DMS 273 (cell line): ENCODE measurements at regions not wholly inside any gene's neighbourhood (a gene's known extent, or its start where the extent isn't known, plus 50 kb on each side); places are given as distances from the start of the nearest gene placed in this dataset.
A peak's percentile ranks its signal among the peaks of the same experiment; 100 is the strongest.

Source experiments
- DNase-seq: peaks from one replicate; lab custom pipeline; 2025; ENCODE audit not compliant: unreplicated experiment; lab: John Stamatoyannopoulos, UW

- peak; percentile 57 for DNase-seq
Measured at GRCh38 chr3:5304789-5305683, 117.5 kb downstream of the EDEM1 start.

- DNase-seq = no peak
Measured at GRCh38 chr3:5305684-5305989, 118.1 kb downstream of the EDEM1 start.

- no peak for DNase-seq
Measured at GRCh38 chr3:5309171-5309570, 121.7 kb downstream of the EDEM1 start.

GRCh38 chr3:5309602-5310001, 122.1 kb downstream of the EDEM1 start:
- no peak for DNase-seq

DNA sequence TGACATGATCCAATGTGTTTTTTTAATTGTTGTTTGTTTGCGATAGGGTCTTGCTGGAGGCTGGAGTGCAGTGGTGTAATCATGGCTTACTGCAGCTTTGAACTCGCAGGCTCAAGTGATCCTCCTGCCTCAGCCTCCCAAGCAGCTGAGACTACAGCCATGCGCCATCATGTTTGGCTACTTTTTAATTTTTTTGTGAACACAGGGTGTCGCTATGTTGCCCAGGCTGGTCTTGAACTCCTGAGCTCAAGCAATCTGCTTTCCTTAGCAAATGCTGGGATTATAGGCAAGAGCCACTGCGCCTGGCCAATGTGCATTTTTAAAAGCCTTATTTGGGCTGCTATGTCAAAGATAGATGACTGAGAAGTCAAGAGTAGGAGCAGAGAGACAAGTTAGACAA, 123.0 kb downstream of the EDEM1 start:
- DNase-seq = no peak

DNA sequence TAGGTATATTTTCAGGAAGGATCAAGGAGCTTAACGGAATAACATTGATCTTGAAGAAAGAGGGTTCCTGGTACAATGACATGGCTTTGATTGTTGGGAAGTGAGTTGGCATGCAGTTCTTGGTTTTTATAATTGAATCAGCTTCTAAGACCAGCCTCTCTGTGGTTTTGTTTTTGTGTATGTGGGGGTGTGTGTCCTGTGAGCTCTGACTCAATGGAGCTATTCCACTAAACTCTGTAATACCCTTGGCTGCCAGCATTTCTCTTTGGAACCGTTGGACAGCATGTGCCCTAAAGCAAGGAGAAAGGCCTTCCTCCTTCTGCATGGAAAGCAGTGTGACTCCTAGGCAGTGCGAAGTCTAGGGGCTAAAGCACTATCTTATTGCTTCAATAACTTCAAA, 124.8 kb downstream of the EDEM1 start:
- no peak for DNase-seq

DNA sequence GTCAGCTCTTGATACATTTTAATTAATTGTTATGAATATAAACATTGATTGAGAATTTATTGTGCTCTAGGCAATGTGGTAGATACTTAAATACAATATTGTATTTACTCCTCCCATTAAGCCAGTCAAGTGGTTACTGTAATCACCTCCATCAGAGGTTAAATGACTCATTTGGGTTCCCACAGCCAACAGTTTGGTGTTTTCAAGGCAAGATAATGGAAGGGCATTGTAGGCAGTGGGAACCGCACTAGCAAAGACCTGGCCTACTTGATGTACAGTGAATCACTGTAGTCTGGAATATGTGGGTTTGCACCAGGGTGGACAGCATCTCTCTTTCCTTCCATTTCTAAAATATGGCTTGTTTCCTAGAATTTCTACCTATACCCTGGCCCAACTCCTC, 127.4 kb downstream of the EDEM1 start:
- DNase-seq = no peak

DNA sequence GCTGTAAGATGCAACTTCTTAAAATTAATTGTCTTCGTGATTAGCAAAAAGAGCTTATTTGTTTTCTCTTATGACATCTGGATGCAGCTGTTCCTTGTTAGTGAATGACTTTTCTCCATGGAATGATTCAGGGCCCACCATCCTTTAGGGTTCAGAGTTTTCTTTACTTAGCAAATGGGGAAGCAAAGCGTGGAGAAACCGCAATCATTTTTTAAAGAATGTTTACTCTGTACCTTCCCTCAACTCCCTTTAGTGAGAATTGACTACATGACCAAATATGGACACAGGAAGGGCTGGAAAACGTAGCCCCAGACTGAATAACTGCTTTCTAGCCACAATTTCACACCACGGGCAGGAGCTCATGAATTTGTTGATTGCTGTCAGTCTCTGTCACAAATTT, 130.1 kb downstream of the EDEM1 start:
- DNase-seq = no peak

GRCh38 chr3:5319454-5319853, 131.9 kb downstream of the EDEM1 start:
- DNase-seq = no peak

DNA sequence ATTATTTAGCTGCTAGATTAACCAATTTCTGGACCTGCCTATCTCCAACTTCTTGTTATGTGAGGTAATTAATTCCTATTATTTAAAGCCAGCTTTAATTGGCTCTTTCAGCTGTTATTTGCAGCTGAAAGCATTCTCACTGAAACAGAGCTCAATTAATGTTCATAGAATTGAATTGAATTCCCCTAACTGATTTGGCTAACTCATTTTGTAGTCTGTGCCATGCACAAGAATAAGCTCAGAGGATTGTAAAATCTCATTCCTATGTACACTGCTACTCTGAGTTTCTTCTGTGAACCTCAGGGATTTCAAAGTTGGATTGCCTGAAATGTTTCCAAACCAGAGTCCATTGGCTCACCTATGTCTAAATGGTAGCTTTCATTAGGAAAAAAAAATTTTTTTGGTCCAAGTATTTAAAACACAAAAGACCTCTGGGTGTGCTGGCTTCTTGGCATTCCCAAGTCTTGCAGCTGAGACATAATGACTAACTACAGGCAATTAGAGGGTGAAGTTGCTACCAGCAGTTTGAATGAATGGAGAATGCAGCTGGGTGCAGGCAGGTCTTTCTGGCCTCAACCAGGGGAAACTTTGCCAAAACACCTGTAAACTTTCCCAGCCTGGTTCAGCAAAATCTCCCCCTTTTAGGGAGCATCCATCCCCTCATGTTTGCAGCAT, 134.3 kb downstream of the EDEM1 start:
- DNase-seq = no peak

- no peak for DNase-seq
Measured at GRCh38 chr3:5324780-5325179, 137.3 kb downstream of the EDEM1 start.

DNA sequence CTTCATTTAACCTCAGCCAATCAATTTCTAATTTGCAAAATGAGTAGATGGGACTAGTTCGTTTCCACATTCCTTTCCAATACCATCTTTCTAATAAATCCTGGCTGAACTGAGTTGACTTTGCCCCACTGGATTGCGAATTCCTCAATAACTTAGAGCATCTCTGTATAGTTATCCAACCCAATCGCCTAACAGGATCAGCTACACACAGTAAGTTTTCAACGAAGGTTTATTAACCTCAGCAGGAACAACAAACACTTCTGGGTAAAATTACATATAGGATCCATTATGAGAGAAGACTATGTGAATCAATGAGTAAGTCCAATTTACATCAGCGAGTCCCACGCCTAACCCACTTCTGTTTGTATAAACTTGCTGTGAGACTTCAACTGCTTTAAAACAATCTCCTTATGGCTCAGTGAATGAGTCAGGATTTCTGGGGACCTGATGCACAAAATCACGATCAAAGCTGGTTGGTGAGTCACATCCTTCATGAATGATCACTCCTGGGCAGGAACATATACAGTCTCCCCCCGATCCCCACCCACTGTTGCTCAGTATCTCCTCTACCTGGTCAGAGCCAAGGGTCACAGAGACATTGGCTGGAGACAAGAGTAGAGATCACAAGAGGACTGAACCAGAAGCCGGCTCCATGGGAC, 142.8 kb downstream of the EDEM1 start:
- no peak for DNase-seq

GRCh38 chr3:5331567-5332269, 144.2 kb downstream of the EDEM1 start:
- DNase-seq = no peak

GRCh38 chr3:5332270-5332956, 144.9 kb downstream of the EDEM1 start:
- no peak for DNase-seq

GRCh38 chr3:5339967-5340535, 152.5 kb downstream of the EDEM1 start:
- DNase-seq = no peak

GRCh38 chr3:5341610-5342009, 154.1 kb downstream of the EDEM1 start:
- DNase-seq = no peak

GRCh38 chr3:5343459-5343858, 156.0 kb downstream of the EDEM1 start:
- no peak for DNase-seq

GRCh38 chr3:5344707-5345106, 157.2 kb downstream of the EDEM1 start:
- DNase-seq = no peak

DNA sequence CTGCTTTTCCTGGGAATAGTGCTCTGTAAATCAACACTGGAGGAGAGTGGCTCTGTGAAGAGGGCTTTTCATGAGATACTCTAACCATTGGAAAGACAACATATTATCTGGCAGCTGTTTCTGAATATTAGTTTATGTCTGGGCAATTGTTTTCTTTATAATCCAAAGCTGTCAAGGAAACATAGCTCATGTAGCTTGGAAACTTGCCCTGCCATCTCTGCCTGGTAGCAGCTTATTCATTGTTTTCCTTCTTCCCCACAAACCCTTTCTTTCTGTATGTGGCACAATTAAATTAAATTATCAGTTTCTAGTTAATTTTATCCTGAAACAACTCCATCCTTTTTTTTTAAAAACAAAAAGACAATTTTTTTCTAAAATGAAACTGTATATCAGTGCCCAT, 160.0 kb downstream of the EDEM1 start:
- DNase-seq = no peak

DNA sequence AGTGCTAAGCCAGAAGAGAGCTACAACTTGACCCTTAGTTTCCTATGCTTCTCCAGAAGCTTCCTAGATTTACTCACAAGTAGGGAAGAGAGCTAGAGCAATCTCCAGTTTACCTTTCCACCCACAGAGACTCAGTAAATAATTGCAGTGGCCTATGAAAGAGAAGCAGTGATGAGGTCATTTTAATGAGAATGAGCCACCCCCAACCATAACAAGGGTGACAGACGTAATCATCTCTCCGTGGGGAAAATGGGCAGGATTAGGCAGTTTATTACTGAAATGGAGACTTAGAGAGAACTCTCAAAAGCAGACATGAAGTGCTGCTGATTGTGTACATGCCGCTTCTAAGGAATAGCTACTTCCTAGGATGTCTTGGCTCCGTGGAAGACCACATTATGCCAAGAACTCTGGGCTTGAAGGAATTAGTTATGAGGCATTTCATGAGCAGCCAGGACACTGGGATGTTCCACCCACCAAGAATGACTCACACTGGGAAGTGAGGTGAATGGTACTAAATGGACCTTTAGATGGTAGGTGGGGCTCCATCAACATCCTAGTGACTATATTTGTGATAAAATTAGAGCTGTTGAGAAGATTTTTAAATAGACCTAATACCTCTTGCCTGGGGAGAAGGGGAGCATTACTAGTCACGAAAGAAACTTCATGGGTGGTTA, 160.9 kb downstream of the EDEM1 start:
- no peak for DNase-seq
